ENCODE measurements at regions not wholly inside any gene's neighbourhood (a gene's known extent, or its start where the extent isn't known, plus 50 kb on each side); places are given as distances from the start of the nearest gene placed in this dataset.

- Mint-ChIP-seq H3K27me3 (no peaks in the 10 kb centered on the region), H3K27ac (no peak overlapping the region), H3K4me3 (no peak overlapping the region), H3K9me3 (peaks cover 0 to 14% (median 3%) of the 10 kb centered on the region in 9 donors), H3K4me1 (no peaks in the 10 kb centered on the region), H3K36me3 (no peaks in the 10 kb centered on the region)
- POLR2A ChIA-PET: no interaction called here
- no peak for ATAC-seq
- DNase-seq: no peak
These were observed 533.2 kb downstream of the RIT2 start for GRCh38 chr18:42582266-42582665.

DNA sequence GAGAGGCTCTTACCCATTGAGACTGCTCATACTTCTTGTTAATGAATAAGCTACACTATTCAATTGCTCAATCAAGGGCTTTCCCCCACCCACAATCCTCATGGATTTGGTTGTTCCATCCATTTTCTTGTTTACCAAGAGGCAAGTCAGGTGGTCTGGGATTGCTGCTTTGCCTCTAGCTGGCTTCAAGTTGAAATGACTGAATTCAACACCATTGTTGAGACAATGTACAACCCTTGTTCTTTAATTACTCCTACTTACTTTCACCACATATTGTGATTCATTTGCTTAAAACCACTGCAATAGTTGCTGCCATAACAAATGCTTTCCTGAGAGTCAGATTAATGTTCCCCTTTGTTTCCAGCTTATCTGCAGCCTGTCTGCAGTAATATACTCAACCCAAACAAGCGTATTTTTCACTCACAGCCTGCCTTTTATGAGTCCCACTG is 532.2 kb downstream of the RIT2 start:
- peaks cover 2 to 24% (median 6%) of the 10 kb centered on the region in 9 donors for H3K9me3 Mint-ChIP-seq
- no peaks in the 10 kb centered on the region for H3K4me1 Mint-ChIP-seq
- no peak overlapping the region for H3K4me3 Mint-ChIP-seq
- H3K27ac Mint-ChIP-seq: no peak overlapping the region
- no peak for ATAC-seq
- DNase-seq: no peak
- POLR2A ChIA-PET: no interaction called here
- no peaks in the 10 kb centered on the region for H3K27me3 Mint-ChIP-seq
- H3K36me3 Mint-ChIP-seq: no peaks in the 10 kb centered on the region

GRCh38 chr18:42586601-42587000 is 528.9 kb downstream of the RIT2 start:
- DNase-seq: no peak
- Mint-ChIP-seq H3K27me3 (no peaks in the 10 kb centered on the region), H3K4me1 (no peaks in the 10 kb centered on the region), H3K27ac (no peak overlapping the region), H3K9me3 (peaks cover 2 to 24% (median 6%) of the 10 kb centered on the region in 9 donors), H3K36me3 (no peaks in the 10 kb centered on the region), H3K4me3 (no peak overlapping the region)
- POLR2A ChIA-PET: no interaction called here
- ATAC-seq: no peak

DNA sequence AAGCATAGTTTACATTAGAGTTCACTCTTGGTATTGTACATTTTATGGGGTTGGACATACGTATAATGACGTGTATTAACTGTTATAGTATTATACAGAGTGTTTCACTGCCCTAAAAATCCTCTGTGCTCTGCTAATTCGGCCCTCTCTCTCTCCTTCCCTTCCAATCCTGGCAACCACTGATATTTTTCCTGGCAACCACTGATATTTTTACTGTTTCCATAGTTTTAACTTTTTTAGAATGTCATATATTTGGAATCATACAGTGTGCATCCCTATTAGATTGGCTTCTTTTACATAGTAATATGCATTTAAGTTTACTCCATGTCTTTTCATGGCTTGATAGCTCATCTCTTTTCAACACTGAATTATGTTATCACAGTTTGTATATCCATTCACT is 526.7 kb downstream of the RIT2 start:
- Mint-ChIP-seq H3K27me3 (no peaks in the 10 kb centered on the region), H3K36me3 (no peaks in the 10 kb centered on the region), H3K4me1 (no peaks in the 10 kb centered on the region), H3K9me3 (peaks cover 2 to 36% (median 7%) of the 10 kb centered on the region in 9 donors), H3K27ac (no peak overlapping the region), H3K4me3 (no peak overlapping the region)
- DNase-seq (no peak), ATAC-seq (no peak)
- POLR2A ChIA-PET: no interaction called here

GRCh38 chr18:42604820-42605219 is 510.7 kb downstream of the RIT2 start:
- Mint-ChIP-seq H3K36me3 (no peaks in the 10 kb centered on the region), H3K4me3 (no peak overlapping the region), H3K27me3 (no peaks in the 10 kb centered on the region), H3K9me3 (peaks cover 0 to 29% (median 6%) of the 10 kb centered on the region in 9 donors), H3K4me1 (no peaks in the 10 kb centered on the region), H3K27ac (no peak overlapping the region)
- DNase-seq (no peak), ATAC-seq (no peak)
- POLR2A ChIA-PET: no interaction called here

- ATAC-seq: no peak
- POLR2A ChIA-PET: interaction anchor here (0.9 kb wide), 1 partner anchor 14 kb away, joined by 3 read pairs; no protein-coding TSS in a partner anchor
These were observed 508.5 kb downstream of the RIT2 start for GRCh38 chr18:42606886-42607495.

DNA sequence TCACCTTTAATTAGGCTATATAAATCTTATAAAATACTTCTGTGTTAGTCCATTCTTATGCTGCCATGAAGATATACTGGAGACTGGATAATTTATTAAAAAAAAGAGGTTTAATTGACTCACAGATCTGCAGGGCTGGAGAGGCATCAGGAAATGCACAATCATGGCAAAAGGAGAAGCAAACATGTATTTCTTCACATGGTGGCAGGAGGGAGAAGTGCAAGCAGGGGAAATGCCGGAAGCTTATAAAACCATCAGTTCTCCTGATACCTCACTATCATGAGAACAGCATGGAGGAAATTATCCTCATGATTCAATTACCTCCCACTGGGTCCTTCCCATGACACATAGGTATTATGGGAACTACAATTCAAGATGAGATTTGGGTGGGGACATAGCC is 504.4 kb downstream of the RIT2 start:
- Mint-ChIP-seq H3K27me3 (no peaks in the 10 kb centered on the region), H3K36me3 (no peaks in the 10 kb centered on the region), H3K27ac (no peak overlapping the region), H3K9me3 (peaks cover 0 to 24% (median 9%) of the 10 kb centered on the region in 9 donors), H3K4me1 (no peaks in the 10 kb centered on the region), H3K4me3 (no peak overlapping the region)
- no peak for DNase-seq
- POLR2A ChIA-PET: no interaction called here
- ATAC-seq: no peak

More at GRCh38 chr18:42606886-42607495, 508.5 kb downstream of the RIT2 start:
- Mint-ChIP-seq H3K27ac (no peak overlapping the region), H3K27me3 (no peaks in the 10 kb centered on the region), H3K9me3 (peaks cover 0 to 29% (median 7%) of the 10 kb centered on the region in 9 donors), H3K4me1 (no peaks in the 10 kb centered on the region), H3K4me3 (no peak overlapping the region), H3K36me3 (no peaks in the 10 kb centered on the region)
- no peak for DNase-seq

- H3K27me3 Mint-ChIP-seq: no peaks in the 10 kb centered on the region
- POLR2A ChIA-PET: no interaction called here
- peaks cover 0 to 22% (median 5%) of the 10 kb centered on the region in 9 donors for H3K9me3 Mint-ChIP-seq
- no peak overlapping the region for H3K4me3 Mint-ChIP-seq
- no peaks in the 10 kb centered on the region for H3K36me3 Mint-ChIP-seq
- DNase-seq: no peak
- H3K4me1 Mint-ChIP-seq: no peaks in the 10 kb centered on the region
- no peak for ATAC-seq
- no peak overlapping the region for H3K27ac Mint-ChIP-seq
These were observed 500.7 kb downstream of the RIT2 start for GRCh38 chr18:42614619-42615293.

DNA sequence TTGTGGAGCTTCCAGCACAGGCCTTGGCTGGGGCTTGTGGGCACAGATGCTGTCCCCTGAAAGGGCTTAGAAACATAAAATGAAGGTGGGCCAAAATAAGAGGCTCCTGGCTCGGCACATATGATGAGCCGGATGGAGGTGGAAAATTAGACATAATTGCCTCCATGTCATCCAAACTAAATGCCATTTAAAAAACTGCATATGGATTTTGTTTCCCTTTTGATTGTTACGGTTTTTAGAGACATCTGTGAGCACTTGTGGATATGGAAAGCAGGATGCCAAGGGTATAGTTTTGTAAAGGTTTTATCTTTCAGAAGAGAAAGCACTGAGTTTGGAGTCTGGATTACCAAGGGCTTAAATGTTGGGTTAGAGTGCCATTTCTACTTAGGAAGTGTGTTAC is 498.3 kb downstream of the RIT2 start:
- H3K9me3 Mint-ChIP-seq: peaks cover 0 to 17% (median 5%) of the 10 kb centered on the region in 9 donors
- ATAC-seq: no peak
- POLR2A ChIA-PET: no interaction called here
- no peaks in the 10 kb centered on the region for H3K36me3 Mint-ChIP-seq
- DNase-seq: no peak
- H3K4me1 Mint-ChIP-seq: no peaks in the 10 kb centered on the region
- no peak overlapping the region for H3K4me3 Mint-ChIP-seq
- no peak overlapping the region for H3K27ac Mint-ChIP-seq
- H3K27me3 Mint-ChIP-seq: no peaks in the 10 kb centered on the region

DNA sequence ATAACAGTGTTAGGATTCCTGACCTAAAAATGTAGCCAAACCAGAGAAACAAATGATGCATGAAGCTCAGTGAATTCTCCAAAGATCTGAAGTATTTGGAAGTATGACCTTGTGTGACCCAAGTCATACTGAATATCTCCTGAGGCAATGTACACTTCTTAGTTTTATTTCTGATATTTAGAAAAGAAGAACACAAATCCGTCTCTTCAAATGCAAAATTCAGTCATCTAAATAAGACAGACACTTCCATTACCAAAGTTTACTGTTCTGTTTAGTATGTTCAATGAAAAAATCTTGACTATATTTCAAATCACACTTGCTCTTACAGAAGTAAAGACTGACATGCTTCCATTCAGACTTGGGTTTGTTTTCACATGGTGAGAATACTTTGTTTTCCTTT is 495.7 kb downstream of the RIT2 start:
- H3K27ac Mint-ChIP-seq: no peak overlapping the region
- H3K9me3 Mint-ChIP-seq: peaks cover 0 to 17% (median 4%) of the 10 kb centered on the region in 9 donors
- ATAC-seq (no peak), DNase-seq (no peak)
- H3K4me3 Mint-ChIP-seq: no peak overlapping the region
- no peaks in the 10 kb centered on the region for H3K27me3 Mint-ChIP-seq
- no peaks in the 10 kb centered on the region for H3K4me1 Mint-ChIP-seq
- no peaks in the 10 kb centered on the region for H3K36me3 Mint-ChIP-seq
- POLR2A ChIA-PET: no interaction called here

DNA sequence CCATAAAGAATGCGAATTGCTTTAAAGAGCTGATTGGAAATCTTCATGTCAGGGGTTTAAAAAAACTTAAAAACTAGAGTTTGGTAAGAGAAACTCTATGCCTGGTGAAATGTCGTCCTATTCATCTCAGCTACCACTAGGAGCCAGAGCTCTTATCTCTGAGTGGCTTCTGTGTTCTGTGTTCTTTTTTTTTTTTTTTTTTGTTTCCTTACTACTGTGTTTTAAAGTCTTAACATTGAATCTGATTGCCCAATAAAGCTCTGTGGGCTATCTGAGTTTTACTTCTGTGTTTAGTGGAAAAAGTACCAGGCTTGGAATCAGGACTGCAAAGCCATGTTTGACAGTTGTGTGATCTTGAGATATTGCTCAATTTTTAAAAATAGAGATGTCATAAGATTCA is 494.8 kb downstream of the RIT2 start:
- H3K4me3 Mint-ChIP-seq: no peak overlapping the region
- DNase-seq (no peak), ATAC-seq (no peak)
- H3K9me3 Mint-ChIP-seq: peaks cover 0 to 22% (median 4%) of the 10 kb centered on the region in 9 donors
- POLR2A ChIA-PET: no interaction called here
- H3K27me3 Mint-ChIP-seq: no peaks in the 10 kb centered on the region
- no peak overlapping the region for H3K27ac Mint-ChIP-seq
- no peaks in the 10 kb centered on the region for H3K36me3 Mint-ChIP-seq
- no peaks in the 10 kb centered on the region for H3K4me1 Mint-ChIP-seq

DNA sequence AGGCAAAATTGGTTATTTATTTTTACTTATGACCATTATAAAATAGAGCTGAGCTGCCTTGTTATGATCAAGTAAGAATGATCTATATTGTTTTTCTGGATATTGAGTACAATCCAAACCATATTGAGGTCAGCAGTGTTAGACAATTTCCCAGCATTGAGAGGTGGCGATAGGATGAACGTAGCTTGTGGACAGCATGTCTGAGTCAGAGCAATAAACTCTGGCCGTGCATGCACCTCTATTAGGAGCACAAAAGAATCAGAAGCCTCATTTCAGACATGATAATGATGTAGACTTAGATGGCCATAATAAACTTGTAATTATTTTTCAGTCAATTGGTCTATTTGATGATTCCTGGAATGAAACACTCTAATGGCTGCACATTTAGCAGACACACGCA is 491.6 kb downstream of the RIT2 start:
- POLR2A ChIA-PET: no interaction called here
- H3K9me3 Mint-ChIP-seq: peaks cover 0 to 12% (median 1%) of the 10 kb centered on the region in 9 donors
- ATAC-seq: no peak
- H3K36me3 Mint-ChIP-seq: no peaks in the 10 kb centered on the region
- no peak overlapping the region for H3K4me3 Mint-ChIP-seq
- H3K27ac Mint-ChIP-seq: no peak overlapping the region
- DNase-seq: no peak
- H3K4me1 Mint-ChIP-seq: no peaks in the 10 kb centered on the region
- H3K27me3 Mint-ChIP-seq: no peaks in the 10 kb centered on the region

DNA sequence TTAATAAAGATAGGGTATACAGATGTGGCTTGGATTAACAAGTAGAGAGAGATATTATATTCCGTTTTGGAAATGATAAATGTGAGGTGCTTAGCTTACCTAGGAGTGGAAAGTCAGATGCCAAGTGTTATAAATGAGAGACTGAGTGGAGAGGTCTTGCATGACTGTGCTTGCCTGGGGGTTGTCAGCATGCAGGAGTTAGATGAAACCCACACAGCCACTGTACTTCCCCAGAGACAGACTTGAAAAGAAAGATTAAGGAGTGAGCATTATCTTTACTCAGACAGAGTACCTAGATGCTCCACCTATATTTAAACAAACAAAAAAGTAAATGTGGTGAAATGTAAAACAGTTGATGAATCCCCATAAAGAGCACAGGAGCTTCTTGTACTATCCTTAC is 482.7 kb downstream of the RIT2 start:
- POLR2A ChIA-PET: no interaction called here
- Mint-ChIP-seq H3K9me3 (peaks cover 2 to 13% (median 7%) of the 10 kb centered on the region in 9 donors), H3K4me3 (no peak overlapping the region), H3K4me1 (no peaks in the 10 kb centered on the region), H3K36me3 (no peaks in the 10 kb centered on the region), H3K27me3 (no peaks in the 10 kb centered on the region), H3K27ac (no peak overlapping the region)
- DNase-seq (no peak), ATAC-seq (no peak)
